ENCODE measurements at regions not wholly inside any gene's neighbourhood (a gene's known extent, or its start where the extent isn't known, plus 50 kb on each side); places are given as distances from the start of the nearest gene placed in this dataset.

DNA sequence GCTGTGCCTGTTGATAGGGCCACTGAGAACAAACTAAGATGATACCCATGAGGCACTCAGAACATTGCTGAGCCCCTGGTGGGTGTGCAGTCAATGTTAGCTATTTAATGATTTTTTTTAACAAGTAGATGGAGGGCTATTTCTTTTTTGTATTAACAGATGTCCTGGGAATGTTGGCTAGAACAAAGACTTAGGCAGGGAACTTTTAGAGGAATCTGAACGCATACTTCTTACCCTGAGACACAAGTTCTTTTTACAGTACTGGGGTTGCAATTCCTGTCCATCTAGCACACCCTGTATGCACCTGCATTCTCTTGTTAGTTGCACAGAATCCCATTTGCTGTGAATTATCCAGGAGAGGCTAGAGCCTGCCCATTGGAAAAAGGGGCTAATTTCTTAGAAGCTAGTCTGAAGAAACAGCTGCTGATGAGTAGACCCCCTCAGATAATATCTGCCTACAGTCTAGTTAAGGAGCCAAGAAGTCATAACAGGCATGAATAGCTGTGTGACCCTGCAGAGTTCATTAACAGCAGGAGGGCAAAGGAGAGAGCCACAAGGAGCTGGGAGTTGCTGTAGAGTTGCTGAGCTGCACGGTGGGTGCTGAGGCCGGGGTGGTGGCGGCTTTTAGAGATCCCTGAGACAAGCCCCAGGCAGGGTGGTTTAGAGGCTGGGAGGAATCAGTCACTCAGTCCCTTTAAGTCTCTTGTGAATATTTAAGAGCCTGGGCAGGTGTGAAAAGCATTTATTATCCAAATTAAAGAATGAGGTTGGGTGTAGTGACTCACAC is 103.7 kb upstream of the FZD8 start:
- TF ChIP-seq, protein P1, sequence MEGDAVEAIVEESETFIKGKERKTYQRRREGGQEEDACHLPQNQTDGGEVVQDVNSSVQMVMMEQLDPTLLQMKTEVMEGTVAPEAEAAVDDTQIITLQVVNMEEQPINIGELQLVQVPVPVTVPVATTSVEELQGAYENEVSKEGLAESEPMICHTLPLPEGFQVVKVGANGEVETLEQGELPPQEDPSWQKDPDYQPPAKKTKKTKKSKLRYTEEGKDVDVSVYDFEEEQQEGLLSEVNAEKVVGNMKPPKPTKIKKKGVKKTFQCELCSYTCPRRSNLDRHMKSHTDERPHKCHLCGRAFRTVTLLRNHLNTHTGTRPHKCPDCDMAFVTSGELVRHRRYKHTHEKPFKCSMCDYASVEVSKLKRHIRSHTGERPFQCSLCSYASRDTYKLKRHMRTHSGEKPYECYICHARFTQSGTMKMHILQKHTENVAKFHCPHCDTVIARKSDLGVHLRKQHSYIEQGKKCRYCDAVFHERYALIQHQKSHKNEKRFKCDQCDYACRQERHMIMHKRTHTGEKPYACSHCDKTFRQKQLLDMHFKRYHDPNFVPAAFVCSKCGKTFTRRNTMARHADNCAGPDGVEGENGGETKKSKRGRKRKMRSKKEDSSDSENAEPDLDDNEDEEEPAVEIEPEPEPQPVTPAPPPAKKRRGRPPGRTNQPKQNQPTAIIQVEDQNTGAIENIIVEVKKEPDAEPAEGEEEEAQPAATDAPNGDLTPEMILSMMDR (IDR thresholded peaks at IDR 0.05; ENCODE audit: low read depth, low read length, missing control alignments), result no peak
- H3K4me3 ChIP-seq (ENCODE audit: low read depth, low read length), result no peak overlapping the region
- no peak for DNase-seq (ENCODE audit: low read depth)

DNA sequence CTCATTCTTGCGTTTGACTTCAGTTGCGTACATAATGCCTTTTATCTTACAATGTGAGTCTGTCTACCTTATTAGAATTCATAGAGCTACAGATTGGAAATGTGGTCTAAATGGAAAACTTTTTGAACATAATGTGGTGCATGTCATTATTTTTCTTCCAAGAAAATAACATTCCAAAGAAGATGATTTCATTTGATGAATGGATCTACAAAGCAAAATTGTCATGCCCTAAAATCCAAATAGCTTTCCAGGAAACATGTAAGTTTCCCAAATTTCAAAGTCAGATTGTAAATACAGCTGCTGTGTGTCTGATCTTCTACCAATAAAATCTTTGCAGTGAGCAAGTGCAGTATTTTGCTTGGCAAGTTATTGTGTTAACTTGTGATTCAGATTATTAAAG is 101.8 kb upstream of the FZD8 start:
- H3K4me3 ChIP-seq (ENCODE audit: low read depth, low read length), result no peak overlapping the region
- DNase-seq (ENCODE audit: low read depth), result no peak
- TF ChIP-seq, protein P1 (IDR thresholded peaks at IDR 0.05; ENCODE audit: low read depth, low read length, missing control alignments), result no peak

DNA sequence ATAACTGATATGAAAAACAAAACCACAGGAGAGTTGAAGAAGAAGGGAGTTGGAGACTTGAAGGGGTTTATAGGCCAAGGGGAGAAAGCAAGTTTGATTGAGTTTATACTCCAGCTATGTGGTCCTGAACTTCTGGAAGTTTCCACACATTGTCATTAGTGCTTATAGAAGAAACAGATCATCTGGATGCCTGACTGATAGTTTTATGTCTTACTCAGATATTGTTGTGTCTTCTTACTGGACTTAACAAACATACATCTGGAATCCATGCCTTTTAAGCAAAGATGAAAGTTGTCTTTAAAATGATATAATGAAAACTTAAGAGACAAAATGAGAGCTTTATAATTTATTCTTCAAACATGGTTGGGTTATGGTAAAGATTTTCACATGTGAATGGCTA is 101.3 kb upstream of the FZD8 start:
- H3K4me3 ChIP-seq (ENCODE audit: low read depth, low read length), result no peak overlapping the region
- TF ChIP-seq, protein P1 (IDR thresholded peaks at IDR 0.05; ENCODE audit: low read depth, low read length, missing control alignments), result no peak
- DNase-seq (ENCODE audit: low read depth), result no peak

DNA sequence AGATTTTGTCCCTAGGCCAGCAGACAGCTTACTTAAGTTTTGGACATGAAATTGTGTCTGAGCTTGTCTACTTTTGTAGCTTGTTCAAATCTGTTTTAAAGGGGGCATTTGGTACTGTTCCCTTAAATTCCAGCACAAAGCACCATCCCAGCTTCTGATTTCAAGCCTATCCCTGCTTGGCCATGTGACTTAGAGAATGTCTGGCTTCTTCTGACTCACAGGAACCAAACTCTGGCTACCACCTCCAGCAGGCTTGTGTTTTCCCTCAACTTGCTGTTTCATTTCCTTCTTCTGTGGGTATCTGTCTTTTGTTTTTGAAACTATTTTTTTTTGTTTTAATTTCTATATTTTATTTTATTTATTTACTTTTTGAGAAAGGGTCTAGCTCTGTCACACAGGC is 97.9 kb upstream of the FZD8 start:
- no peak overlapping the region for H3K4me3 ChIP-seq (ENCODE audit: low read depth, low read length)
- TF ChIP-seq, protein P1 (IDR thresholded peaks at IDR 0.05; ENCODE audit: low read depth, low read length, missing control alignments), result no peak
- DNase-seq (ENCODE audit: low read depth), result no peak

DNA sequence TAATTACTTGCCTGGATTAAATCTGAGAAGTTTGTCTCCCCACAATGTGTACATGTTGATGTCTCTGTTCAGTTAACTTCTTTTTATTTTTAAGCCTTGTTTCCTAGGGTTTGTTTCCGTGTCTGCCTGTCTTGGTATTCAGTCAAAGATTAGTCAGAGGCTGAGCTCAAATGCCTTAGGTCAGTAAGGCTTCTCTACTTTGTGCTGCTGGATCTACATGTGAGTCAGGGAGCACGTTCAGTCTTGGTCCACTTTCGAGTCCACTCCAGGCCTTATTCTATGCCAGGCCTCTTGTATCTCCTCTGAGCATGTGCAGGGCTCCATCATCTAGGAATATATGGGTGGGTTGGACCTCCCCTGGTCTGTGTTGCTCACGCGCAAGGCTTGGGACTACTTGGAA is 93.3 kb upstream of the FZD8 start:
- TF ChIP-seq, protein P1 (IDR thresholded peaks at IDR 0.05; ENCODE audit: low read depth, low read length, missing control alignments), result no peak
- no peak for DNase-seq (ENCODE audit: low read depth)
- H3K4me3 ChIP-seq (ENCODE audit: low read depth, low read length), result no peak overlapping the region

DNA sequence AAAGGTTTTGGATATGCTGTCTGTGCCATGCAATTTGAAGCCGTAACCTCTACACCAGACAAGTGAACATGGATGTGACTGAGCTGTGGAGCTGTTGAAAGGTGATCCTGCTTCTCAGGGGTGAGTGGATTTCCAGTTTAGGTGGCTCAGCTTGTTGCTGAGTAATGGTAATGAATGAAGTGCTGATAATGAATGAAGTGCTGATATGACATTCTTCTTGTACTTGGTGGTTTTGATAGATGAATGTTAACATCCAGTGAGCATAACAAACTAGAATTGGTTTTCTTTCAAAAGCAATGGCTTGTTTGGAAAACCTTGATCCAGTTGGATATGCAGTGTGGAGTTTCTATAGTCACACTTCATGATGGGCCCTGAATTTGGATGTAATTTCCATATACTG is 89.7 kb upstream of the FZD8 start:
- no peak overlapping the region for H3K4me3 ChIP-seq (ENCODE audit: low read depth, low read length)
- no peak for DNase-seq (ENCODE audit: low read depth)
- TF ChIP-seq, protein P1 (IDR thresholded peaks at IDR 0.05; ENCODE audit: low read depth, low read length, missing control alignments), result no peak

DNA sequence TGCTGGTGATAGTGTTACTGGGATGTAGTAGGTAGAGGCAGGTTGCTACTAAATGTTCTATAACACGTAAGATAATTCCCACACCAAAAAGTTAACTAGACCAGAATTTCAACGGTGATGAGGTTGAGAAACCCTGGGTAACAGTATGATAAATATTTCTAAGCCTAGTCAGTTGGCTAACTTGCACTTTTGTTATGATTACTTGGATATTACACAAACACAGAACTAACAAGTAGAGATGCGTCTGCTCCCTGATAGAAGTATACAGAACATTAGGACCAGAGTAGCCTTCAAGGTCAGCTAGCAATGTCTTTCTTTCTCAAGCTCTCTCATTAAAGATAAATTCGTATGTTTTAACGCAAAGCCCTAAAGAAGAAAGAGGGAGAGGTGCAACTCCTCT is 86.2 kb upstream of the FZD8 start:
- no peak overlapping the region for H3K4me3 ChIP-seq (ENCODE audit: low read depth, low read length)
- TF ChIP-seq, protein P1 (IDR thresholded peaks at IDR 0.05; ENCODE audit: low read depth, low read length, missing control alignments), result no peak
- no peak for DNase-seq (ENCODE audit: low read depth)
